HG02840 (cell line): ENCODE measurements at regions not wholly inside any gene's neighbourhood (a gene's known extent, or its start where the extent isn't known, plus 50 kb on each side); places are given as distances from the start of the nearest gene placed in this dataset.

Source experiments
- ATAC-seq: cut with Tn5 transposase; IDR thresholded peaks from one replicate; pipeline ENCODE4 v1.9.1; 2021; ENCODE audit warnings: mild to moderate bottlenecking, moderate library complexity, moderate number of reproducible peaks; ENCODE audit not compliant: unreplicated experiment, low FRiP score

DNA sequence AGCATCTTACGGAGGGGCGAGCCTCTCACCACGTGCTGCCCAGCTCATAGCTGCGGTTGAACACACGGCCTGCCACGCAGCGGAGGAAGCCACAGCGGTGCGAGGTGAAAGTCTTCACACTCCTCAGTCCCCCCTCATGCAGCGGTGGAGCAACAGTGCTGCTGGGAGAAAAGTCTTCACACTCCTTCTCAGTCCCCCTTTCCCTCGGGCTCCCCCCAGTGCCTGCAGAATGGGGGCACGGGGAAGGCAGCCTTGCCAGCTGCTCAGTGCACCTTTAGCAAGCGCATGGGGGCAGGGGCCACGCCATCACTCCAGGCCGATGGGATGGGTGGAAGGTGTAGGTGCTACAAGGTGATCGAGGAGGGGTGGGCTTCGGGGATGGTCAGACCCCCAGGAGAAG, 206.3 kb upstream of the TCERG1L start:
- ATAC-seq: no peak

DNA sequence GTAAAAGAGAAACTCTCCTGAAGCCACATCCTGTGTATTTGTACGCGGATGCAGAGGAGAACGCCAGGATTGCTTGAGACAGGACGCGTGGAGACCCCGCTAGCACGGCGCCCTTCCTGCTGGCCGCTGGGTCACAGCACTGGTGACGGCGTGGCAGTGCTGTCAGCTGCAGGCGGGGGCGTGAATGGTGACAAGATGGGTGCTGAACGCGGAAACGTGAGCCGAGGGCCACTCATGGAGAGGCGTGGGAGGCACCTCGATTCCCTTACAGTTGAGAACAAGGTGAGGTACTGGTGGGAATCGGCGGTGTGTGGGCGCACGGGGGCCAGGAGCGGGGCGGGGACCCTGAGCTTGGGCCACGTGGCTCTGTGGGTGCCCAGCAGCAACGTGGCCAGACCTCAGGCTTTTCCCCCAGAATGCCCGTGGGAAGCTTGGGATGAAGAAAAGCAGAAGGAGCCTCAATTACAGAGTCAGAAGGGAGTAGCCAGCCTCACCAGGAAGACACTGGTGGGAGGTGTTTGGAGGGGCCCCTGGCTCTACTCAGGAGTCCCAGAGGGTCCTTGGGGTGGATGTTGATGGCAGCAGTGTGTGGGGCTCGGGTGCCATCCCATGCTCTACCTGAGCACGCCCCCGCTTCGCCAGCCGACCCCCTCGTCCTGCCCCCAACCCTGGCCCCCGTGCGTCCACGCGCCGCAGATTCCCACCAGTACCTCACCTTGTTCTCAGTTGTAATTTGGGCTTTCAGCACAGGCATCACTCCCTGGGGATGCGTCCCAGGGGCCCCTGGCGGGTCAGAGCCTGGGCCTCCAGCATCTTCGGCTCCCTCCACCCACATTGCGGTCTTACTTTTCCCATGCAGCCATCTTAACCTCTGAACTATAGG, 208.4 kb upstream of the TCERG1L start:
- no peak for ATAC-seq

DNA sequence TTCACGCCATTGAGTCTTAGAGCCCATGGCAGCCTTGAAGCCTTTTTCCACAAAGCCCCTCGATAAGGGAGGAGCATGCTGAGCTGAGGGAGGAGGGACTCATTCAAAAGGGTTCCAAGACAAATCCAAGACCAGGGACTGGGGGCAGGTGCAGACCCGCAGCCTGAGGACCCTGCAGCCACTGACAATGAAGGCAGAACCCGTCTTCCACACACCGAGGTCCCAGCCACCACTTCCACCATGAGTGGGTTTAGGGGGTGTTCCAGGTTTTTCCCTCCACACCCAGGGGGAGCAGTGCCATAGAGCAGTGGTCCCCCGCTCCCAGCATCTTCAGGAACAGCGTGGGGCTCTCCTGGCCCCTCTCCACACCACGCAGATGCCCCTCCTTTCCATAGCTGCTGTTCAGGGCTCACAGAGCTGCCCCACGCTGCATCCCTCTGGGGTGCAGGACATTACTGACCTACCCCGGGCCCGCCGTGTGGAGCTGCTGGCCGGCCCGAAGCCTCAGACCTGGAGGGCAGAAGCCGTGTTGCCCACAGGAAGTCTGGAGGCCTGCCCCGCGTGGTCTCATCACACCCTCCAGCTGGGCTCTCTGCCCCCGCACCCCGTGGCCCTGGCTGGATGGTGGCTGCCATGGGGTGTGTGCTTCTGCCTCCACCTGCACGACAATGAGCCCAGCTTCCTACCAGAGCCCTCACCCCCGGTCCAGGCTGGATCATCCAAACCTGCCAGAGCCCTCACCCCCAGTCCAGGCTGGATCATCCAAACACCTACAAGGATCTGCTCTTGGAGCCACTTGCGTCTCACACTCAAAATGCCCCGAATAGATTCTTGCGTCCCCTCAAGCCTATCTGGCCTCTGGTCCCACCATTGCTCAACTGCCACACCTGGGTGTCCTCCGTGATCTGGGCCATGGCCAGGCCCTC, 220.0 kb upstream of the TCERG1L start:
- ATAC-seq: no peak

DNA sequence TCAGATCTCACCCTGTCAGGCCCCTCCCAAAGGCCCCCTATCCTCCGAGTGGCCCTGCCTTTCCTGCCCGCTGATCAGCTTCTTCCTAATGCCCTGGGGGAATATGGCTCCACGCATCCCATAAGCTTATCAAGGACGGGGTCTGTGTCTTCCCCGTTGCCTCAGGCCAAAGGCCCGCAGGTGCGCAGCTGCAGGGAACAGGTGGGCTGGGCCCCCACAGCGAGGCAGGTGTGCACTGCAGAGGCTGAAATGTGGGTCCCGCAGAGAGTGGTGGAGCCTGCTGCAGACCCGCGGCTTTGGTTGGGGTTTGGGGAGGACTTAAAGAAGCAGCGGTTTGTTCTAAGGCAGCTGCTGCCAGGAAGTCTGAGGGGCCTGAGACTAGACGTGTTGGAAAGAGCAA, 220.8 kb upstream of the TCERG1L start:
- no peak for ATAC-seq

DNA sequence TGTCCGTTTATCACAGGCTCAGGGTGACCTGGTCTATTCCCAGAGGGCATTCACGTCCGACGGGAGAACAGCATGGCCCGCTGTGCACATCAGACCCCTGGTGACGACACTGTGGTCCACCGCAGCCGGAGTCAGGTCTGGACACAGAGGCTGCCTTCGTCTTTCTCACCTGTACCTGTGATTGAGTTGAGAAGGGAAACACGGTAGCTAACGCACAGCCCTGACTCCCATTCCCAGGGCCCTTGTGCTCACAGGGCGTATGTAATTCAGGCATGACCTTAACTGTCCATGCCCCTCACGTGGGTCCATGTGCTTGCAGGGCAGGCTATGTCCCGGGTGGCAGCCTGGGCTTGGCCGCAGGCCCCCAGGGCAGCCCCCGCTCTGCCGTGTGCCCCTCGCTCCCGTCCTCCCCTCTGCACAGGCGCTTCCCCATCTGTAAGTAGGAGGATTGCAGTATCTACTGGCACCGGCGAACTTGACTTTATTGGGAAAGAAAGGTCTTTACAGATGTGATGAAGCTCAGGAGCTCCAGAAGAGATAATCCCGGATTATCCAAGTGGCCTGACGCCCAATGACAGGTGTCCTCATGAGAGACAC, 221.3 kb upstream of the TCERG1L start:
- no peak for ATAC-seq

DNA sequence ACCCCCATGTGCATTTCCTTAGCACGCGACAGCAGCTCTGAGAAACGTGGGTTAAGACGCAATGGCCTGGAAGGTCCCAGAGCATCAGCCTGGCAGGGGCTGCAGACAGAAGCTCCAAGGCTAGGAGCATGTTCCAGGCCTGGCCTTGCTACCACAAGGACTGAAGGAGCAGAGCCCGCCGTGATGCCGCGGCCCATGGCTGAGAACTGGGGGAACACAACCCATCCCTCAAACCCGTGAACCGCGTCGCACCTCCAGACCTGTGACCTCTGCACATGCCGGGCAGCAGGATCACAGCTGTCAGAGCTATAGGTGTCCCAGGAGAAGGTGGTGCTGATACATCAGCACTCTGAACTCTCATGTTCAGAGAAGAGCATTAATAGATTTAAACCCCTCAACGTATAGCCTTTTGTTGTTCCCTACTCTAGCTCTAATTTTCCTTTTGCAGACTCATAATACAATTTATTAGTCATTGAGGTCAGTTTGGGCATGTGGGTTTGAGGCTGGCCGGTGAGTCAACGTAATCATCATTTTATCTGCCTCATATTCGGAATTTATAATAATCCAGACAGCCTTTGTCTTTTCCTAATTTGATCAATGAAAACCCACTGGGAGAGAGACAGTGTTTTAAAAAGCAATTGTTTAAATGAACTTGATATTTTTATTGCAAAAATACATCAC, 222.5 kb upstream of the TCERG1L start:
- ATAC-seq: no peak

DNA sequence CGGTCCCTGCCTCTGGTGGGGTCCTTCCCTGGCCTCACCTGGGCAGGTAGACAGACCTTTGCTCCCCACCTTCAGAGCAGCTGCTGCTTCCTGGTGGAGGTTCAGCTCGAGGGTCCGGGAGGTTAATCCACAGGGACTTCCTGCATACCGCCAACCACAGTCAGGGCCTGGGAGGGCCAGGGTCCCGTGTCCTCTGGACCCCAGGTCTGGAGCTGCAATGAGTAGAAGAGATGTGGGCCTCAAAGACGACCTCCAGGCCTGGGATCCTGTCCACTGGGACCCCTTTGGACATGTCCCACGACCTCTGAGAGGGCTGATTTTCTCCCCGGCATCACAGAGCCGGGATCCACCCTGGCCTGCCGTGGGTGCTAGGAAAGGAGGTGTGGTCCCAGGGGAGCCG, 223.3 kb upstream of the TCERG1L start:
- no peak for ATAC-seq

DNA sequence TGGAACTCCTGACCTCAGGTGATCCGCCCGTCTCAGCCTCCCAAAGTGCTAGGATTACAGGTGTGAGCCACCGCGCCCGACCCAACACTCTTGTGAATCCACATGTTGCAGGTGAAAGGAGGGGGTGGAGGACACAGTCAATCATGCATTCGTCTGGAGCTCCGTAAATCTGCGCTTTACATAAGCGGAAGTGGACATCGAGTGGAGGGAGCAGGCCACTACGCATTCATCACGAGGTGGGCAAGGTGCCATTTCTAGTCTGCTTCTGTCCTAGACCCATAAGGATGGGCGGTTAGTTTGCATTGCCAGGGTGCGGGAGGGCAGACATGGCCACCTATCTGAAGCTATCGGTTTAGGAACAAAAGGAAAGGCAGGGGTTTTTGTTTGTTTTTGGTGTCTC, 225.2 kb upstream of the TCERG1L start:
- no peak for ATAC-seq

DNA sequence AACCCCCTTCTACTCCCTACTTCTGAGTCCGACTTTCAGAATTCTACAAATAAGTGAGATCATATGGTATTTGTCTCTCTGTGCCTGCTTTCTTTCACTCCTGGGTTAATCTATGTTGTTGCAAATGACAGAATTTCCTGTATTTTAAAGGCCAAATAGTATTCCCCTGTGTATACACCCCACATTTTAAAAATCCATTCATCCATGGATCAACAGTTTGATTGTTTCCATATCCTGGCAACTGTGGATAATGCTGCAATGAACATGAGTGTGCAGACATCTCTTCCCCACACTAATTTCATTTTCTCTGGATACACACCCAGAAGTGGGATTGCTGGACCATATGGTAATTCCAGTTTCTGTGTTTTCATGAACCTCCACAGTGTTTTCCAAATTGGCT, 225.8 kb upstream of the TCERG1L start:
- ATAC-seq: no peak

DNA sequence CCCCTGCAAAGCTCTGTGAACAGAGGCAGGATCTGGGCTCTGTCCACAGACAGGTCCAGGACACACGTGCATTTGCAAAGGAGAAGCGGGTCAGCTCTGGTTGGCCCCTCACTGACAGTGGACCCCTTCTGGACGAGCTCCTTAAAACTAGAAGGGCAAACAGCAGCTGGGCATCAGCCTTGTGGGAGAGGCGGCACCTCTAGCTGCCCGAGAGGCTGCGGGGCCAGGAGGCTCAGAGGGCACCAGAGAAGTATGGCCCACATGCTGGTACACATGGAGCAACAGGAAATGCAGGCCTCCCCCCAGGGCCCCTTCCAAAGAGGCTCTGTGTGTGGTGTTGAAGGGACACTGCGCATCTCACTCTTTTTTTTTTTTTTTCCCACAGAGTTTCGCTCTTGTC, 233.0 kb upstream of the TCERG1L start:
- no peak for ATAC-seq

DNA sequence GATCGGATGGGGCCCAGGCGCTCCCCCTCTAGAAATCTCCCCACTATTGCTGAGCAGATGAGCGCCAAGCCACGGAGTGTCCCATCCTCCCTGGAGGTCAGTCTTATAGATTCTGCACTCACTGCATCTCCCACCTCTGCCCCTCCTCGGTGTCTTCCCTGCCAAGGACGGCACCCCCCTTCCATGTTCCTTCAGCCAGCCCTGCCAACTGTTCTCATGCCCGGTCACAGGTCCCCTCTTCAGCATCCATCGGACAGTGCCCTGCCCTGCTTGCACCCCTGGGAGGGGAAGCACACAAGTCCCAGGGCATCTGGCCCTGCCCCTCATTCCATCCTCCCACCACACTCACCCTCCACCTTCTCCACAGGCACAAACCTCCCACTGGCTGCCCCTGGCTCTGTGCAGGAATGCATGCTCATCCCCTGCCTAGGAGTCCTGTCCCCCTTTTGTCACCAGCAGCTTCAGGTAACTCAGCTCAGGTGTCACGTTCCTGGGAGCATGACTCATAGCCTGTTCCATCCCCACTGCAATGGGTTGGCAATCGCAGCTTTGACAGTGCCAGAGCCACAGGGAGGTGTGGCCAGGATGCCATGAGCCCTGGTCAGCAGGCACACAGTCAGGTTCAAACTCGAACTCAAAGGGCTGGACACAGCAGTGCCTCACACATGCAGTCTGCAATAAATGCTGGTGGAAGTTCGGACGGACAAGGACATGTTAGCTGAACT, 234.7 kb upstream of the TCERG1L start:
- no peak for ATAC-seq

DNA sequence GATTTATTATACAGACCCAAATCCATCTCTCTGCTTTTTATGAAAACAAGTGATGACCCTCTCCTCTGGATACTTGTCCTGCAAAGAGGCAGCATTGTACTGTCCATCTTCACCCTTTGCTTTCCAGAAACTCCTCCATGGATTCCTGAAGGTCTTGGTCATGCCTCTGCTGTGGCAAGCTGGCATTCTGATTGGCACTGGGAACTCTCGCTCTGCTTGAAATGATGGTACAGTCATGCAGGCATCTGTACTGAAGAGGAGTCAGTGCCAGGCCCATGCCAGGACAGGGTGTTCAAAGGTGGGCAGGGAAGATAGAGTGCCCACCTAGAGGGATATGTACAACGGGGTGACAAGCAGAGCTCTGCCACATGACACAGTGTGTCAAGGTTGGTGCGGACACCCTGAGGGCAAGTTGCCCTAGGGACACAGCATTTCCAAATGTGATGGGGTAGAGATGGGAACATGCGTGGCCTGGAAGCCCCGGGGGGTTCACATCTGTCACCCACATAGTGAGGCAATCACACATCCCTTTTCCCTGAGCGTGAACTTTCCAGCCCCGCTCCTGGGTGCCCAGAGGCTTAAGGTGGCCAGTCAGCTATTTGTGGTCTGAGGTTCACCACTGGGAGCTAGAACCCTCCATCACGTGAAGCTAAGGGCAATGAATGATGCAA, 235.7 kb upstream of the TCERG1L start:
- ATAC-seq: no peak

DNA sequence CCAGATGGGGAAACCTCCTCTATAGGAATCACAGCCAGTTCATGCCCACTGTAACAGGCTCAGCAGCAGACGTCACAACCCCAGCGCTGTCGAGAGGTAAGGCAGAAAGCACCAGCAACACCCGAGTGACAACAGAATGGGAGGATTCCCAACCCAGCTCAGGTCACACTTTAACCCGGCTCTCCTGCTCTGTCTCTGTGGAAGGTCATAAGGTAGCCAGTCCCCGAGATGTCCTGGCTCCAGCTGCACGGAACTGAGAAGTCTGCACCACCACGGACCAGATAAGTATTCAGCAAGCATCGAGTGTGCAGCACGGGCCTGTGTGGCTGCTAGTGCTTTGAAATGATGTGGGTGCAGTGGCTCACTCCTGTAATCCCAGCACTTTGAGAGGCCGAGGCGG, 236.7 kb upstream of the TCERG1L start:
- no peak for ATAC-seq

DNA sequence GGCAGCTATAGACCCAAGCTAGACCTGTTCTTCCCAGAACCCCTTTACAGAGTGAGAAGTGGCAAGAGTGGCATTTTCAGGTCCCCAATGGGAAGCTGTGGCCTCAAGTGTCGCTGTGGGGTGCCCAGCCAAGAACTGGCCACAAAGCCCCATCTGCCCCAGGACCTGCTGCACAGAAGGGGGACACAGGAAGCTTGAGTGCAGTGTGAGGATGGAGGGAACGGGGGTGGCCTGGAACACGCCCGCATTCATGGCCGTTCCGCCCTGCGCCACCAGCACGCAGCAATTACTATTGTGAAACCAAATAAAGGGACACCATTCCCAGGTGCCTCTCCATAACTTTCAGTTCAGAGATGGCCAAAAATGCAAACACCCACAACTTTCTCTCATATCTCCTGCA, 237.6 kb upstream of the TCERG1L start:
- no peak for ATAC-seq

DNA sequence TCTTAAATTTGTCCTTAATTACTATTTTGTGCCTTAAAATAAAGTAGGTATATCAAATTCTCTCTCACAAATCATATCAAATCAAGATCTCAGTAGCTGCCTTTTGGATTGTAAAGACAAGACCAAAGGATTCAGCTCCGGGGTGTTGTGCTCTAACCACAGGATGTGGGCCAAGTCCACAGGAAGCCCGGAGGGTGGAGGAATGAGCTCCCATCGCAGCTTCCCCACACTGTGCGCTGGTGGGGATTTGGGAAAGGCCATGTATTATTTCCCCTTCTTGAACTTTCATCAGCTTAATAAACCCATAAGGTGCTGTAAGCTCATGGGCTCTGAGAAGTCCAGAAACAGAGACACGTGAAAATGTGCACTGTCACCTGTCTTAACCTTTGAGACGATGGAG, 241.6 kb upstream of the TCERG1L start:
- ATAC-seq: no peak

DNA sequence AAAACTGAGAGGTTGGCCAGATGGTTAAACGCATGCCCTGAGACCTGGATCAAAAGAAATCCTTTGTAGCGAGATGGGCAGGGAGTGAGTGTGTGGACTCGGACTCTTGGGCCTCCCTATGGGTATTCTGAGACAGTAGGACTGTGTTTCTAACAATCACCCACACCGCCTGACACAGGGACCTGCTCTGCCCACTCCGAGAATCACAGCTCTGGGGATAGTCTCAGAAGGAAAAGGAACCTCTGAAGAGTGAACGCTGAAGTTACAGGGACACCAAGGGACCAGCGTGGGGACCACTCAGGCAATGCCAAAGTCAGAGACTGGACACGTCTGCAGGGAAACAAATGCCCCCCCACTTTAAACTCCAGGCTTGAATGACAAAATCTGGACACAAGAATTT, 242.1 kb upstream of the TCERG1L start:
- no peak for ATAC-seq

DNA sequence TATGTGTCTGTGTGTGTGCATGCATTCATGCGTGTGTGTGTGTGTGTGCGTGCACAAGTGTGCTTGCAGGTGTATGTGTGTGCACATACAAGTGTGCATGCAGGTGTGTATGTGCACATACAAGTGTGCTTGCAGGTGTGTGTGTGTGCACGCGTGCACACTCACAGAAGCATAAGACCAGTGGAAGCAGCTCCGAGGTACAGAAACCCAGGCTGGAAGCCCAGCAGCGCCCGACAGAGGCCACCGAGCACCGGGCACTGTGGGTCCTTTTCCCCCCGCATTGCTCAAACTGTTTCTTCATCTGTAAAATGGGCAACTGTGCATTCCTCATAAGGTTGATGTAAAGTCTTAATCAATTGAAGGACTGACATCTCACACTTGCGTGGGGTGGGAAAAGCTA, 243.3 kb upstream of the TCERG1L start:
- ATAC-seq: no peak

DNA sequence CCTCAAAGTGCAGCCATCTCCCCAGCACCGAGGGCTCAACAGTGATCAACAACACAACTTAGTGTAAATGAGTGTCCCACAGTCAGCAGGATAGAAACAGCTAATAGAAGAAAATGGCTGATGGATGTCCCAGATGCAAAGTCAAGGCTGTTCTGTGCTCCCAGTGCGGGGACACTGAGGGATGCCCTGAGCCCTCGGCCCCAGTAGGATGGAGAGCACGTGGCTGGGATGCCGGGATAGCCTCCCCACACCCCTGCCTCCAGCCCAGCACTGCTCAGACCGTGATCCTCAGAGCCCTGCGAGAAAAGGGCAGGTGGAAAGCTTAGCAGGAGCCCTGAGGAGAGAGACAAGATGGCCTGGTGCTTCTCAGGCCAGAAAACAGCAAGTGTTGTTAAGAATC, 243.9 kb upstream of the TCERG1L start:
- ATAC-seq: no peak

DNA sequence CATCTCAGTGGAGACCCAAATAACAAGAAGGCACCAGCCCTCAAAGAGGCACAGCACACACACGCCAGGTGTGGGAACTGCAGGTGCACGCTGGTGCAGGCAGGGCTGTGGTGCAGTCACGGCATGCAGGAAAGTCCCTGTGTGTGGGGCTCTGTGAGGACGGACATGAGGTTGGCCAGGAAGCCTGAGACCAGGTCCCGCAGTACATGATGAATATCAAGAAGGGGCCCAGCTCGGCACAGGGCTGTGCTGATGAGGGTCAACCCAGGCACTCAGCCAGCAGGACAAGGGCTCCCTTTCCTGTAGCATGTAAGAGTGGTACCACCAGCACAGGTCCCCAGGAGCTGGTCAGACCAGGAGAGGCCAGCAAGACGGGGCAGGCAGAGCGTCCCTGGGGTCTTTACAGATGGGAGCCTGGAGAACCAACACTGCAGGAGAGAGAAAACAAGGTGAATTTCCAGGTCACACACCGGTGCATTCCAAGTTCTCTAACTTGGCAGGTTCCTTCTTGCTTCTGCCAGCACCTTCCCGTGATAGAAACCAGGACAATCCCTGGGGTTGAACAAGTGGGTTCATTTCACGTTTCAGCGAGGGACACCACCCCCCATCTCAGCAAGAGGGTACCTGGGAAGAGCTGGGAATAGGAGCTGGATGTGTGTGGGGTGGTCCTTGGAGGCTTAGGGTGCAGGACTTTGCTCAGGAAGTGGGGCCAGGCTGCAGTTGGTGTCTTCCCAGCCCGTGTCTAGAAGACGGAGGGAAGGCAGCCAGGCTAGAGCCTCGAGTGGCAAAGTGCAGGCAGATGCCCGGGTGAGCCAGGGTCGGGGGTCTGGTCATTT, 244.8 kb upstream of the TCERG1L start:
- ATAC-seq: no peak
